Midbrain (tissue), 1 donor: ENCODE measurements at regions not wholly inside any gene's neighbourhood (a gene's known extent, or its start where the extent isn't known, plus 50 kb on each side); places are given as distances from the start of the nearest gene placed in this dataset.
"Not testable (repeated sequence)": the region's sequence is repeated elsewhere in the genome, so short reads cannot be mapped to it uniquely, and the experiment has no call there.

ENCODE experiments used
- DNase-seq: peaks from one replicate; lab custom pipeline; 2025; lab: John Stamatoyannopoulos, UW

- DNase-seq = peak; percentile 15
These were observed 91.1 kb upstream of the CLPB start for GRCh38 chr11:72525466-72525865.

GRCh38 chr11:72524711-72525110, 90.4 kb upstream of the CLPB start:
- no peak for DNase-seq

- DNase-seq = no peak
These were observed 89.7 kb upstream of the CLPB start for GRCh38 chr11:72523991-72524390.

- DNase-seq = peak; percentile 47
These were observed 87.9 kb upstream of the CLPB start for GRCh38 chr11:72522186-72522585.

GRCh38 chr11:72521664-72522063, 87.3 kb upstream of the CLPB start:
- DNase-seq = peak; percentile 30

- DNase-seq = no peak
These were observed 86.5 kb upstream of the CLPB start for GRCh38 chr11:72520815-72521214.

- DNase-seq = not testable (repeated sequence)
These were observed 85.6 kb upstream of the CLPB start for GRCh38 chr11:72519882-72520281.

- no peak for DNase-seq
These were observed 85.0 kb upstream of the CLPB start for GRCh38 chr11:72519220-72519881.

- no peak for DNase-seq
These were observed 80.0 kb upstream of the CLPB start for GRCh38 chr11:72514331-72514730.

GRCh38 chr11:72513411-72513810, 79.1 kb upstream of the CLPB start:
- no peak for DNase-seq

- no peak for DNase-seq
These were observed 78.6 kb upstream of the CLPB start for GRCh38 chr11:72512956-72513355.

- no peak for DNase-seq
These were observed 77.2 kb upstream of the CLPB start for GRCh38 chr11:72511393-72512047.

GRCh38 chr11:72507050-72507449, 72.7 kb upstream of the CLPB start:
- DNase-seq = no peak

- DNase-seq = no peak
These were observed 63.4 kb upstream of the CLPB start for GRCh38 chr11:72497731-72498130.

GRCh38 chr11:72494109-72494429, 59.7 kb upstream of the CLPB start:
- DNase-seq = no peak

GRCh38 chr11:72493426-72494108, 59.2 kb upstream of the CLPB start:
- DNase-seq = no peak

- DNase-seq = no peak
These were observed 56.7 kb upstream of the CLPB start for GRCh38 chr11:72491001-72491400.
